ENCODE measurements at regions not wholly inside any gene's neighbourhood (a gene's known extent, or its start where the extent isn't known, plus 50 kb on each side); places are given as distances from the start of the nearest gene placed in this dataset.

DNA sequence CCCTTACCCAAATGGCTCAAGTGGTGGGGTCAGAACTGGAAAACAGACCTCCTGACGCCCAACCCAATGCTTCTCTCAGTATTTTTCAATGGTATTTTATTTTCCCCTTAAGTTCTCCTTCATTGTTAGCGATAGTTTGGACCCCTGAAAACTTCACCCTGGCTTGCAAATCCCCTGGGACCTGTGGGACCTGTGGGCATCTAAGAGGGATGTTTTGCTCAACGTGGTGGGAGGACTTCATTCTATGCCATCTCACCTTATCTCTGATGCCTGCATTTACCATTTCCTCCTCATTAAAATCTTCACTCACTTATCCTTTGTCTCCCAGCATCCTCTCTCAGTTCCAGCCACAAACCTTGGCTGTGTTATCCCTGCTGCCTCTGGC lies 59.4 kb upstream of the GZMB start:
- DNase-seq (ENCODE audit: low read depth in 3 of 3) = no peak

DNA sequence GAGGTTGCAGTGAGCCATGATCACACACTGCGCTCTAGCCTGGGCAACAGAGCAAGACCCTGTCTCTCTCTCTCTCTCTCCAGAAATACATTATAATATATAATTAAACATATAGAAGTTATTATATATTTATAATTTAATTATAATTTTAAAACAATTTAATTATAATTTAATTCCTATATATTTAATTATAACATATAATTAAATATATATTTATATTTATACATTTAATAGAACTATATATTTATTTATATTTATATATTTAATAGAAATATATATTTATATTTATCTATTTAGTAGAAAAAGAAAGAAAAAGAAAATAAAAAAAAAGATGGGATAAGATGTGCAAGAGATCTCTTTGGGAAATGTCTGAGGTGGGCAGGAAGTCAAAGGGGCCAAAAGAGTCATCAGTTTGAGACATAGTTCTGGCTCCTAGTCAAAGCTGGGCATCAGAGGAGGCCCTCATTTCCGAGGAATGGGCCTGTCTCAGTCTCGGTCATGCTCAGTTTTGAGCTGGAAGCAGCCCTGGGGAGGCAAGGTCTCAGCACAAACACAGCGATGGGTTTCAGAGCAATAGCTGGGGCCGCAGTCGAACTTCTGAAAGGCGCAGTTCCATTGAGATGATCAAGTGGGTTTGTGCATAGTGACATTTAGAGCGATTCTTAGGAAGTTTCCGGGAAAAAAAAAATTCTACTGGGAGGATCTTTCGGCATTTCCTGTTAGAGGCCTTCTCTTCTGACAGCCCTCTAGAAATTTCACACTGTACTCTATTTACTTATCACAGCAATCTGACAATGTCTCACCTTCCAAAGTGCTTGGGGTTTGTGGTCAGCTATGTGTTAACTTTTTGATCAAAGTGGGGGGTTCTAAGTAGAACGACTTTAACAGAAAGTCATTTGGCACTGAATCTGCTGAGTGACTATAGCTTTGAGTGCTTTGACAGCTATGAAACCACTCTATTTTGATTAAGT lies 58.7 kb upstream of the GZMB start:
- peak in 1 of 3 experiments; percentile 23 for DNase-seq (ENCODE audit: low read depth in 3 of 3)

GRCh38 chr14:24690492-24690891 lies 56.5 kb upstream of the GZMB start:
- no peak for DNase-seq (ENCODE audit: low read depth in 3 of 3)

- DNase-seq (ENCODE audit: low read depth in 3 of 3) = no peak
These were observed 54.2 kb upstream of the GZMB start for GRCh38 chr14:24688030-24688658.

Measured in stimulated activated CD4-positive, alpha-beta T cell treated with anti-CD3 and anti-CD28 coated beads, TNF-alpha, amount 100 ng/mL, for 4 hours (primary cell).